Right renal cortex interstitium (tissue), 3 donors: ENCODE measurements at regions not wholly inside any gene's neighbourhood (a gene's known extent, or its start where the extent isn't known, plus 50 kb on each side); places are given as distances from the start of the nearest gene placed in this dataset.

Experiments used
- DNase-seq, 3 donors: peaks; one replicate each; pipeline ENCODE4 v3.0.0-alpha.2; 2013; ENCODE audit warnings: low read depth in 3 of 3, low spot score in 2 of 3

DNA sequence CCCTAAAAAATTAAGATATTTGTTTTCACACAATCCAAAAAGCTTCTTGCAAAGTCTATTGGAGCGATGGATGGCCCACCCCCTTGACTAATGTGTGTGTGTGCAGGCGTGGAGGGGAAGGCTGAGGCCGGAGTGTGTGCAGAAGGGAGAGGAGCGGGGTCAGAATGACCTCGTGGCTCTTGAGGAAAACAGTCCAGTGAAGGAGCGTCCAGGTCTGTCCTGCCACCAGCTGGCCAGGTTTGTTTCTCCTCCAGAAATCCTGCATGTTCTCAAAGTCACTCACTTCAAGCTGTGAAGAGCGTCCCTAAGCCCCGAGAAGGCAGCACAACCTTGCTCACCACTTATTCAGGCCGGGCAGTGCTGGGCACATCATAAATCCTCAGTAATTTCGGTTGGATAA, 69.5 kb upstream of the SSX2IP start:
- no peak for DNase-seq

DNA sequence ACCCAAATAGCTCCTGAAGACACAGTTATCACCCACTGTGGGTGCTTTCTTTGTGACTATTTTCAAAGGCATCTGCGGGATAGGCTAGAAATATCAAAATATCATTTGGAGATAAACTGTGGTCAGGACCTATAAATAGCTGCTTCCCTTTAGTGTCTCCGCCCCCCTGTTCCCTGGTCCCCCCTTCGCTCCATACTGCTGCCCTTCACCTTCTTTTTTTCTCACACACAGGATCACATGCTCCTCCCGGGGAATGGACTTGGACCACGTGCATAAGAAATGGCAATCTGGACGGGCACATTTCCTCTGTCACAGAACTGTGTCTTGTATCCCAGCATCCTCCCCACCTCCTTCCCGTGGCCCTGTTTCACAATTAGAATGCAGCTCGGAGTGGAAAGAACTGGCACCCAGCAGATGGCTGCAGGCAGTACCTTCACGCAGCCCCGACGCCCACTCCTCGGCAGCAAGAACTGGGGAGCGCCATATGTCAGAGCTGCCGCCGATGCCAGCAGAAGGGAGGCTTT, 68.8 kb upstream of the SSX2IP start:
- DNase-seq, result no peak

- DNase-seq, result no peak
These were observed 68.2 kb upstream of the SSX2IP start for GRCh38 chr1:84758476-84758875.

DNA sequence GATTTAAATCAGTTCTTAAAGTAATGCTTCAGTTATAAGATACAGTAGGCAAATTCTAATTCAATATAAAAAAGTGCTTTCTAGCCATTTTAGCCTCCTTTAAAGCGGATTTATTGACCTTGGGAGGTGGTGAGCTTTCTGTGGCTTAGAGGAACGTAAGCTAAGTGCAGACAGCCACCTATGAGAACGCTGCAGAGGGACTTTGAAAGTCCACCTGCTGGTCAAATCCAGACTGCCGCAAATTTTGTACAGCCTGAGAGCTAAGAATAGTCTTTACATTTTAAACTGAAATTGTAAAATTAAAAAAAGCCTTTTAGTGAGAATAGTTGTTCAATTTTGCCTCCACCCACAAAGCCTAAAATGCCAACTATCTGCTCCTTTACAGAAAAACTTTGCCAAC, 67.0 kb upstream of the SSX2IP start:
- no peak for DNase-seq

DNA sequence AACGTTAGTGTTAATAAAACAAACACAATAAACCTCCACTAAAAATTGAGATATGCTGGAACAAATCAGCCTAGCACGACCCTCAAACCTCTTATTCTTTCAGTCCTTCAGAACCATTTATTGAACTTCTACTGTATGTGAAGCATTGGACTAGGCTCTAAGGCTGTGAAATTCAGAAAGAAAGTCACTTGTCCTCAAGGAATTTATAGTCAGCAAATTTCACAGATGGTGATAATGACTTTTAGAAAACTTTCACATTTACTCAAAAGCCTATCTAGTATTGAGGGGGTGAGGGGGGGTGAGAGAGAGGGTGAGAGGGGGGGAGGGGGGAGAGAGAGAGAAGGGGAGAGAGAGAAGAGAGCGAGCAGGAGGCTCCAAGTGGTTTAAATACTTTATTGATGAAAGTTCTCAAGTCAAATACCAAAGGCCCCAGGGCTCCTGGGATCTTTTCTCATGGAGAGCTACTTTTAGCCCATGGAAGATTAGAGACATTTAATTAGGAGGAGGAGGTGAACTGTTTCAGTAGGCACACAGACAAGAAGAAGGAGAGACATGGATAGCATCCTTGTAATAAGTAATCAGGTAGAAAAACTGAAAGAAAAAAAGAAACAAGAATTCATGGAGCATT, 66.3 kb upstream of the SSX2IP start:
- DNase-seq, result no peak

DNA sequence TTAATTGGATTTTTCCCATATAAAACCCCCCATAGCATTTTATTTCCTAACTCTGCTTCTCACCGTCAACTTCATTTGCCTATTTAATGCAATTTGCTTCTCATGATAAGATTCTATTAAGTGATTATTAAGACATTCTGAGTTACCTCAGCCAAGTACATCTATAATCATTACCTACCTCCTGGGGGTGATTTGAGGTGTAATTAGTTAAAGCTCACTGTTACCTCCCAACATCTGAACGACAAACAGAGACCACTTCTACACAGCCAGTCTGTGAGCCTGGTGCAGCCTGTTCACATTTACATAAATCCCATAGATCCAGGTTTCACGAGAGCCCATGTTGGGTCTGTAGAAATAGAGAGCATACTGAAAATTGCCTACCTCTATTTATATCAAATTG, 65.7 kb upstream of the SSX2IP start:
- no peak for DNase-seq

- DNase-seq, result no peak
These were observed 65.0 kb upstream of the SSX2IP start for GRCh38 chr1:84755216-84755615.

- no peak for DNase-seq
These were observed 64.1 kb upstream of the SSX2IP start for GRCh38 chr1:84754386-84754703.

- peak; percentile 60 to 74 (median 65) for DNase-seq
These were observed 63.5 kb upstream of the SSX2IP start for GRCh38 chr1:84753516-84754385.

DNA sequence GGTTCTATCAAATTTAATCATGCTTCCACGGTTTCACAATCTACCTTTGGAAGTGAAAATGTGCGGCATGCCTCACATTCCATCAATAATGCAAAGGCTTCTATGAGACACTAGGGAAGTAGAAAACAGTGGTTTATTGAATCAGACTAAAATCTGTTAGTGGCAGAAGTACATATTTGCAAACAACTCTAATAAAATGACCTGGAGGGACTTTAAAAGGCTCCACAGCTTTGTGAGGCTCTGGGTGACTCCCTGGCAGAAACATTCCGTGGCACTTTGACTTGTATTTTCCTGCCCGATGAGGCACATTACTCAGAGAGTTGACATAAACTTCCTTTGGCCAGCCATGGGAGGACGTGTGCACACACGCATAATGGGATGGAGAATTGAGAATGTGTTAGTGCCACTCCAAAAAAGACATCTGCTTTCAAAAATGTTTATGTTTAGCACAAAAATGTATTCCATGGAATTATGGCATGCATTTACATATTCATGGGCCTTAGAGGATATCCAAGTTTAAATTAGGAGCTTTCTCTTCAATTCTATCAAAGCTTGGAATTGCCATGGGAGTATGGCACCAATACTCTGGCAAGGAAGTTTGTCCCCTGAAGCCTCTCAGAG, 60.0 kb upstream of the SSX2IP start:
- DNase-seq, result no peak

GRCh38 chr1:84749427-84749826, 59.2 kb upstream of the SSX2IP start:
- DNase-seq, result no peak

DNA sequence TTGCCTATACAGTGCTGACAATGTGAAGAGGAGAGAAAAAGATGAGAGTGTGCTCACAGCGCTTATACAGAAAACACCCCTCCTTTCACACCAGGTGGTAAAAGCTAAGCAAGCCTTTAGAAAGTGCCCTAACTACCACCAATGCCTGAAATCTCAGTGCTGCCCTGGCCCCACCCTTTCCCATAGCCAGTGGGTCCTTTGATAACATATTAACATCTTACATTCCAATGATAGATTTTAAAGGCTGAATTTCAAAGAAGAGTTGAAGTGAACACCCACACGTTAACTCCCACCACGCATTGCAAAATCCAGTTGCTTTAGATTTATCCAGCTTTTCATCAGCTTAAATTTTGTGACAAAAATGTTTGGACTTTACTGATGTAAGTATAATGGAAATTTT, 58.1 kb upstream of the SSX2IP start:
- no peak for DNase-seq

DNA sequence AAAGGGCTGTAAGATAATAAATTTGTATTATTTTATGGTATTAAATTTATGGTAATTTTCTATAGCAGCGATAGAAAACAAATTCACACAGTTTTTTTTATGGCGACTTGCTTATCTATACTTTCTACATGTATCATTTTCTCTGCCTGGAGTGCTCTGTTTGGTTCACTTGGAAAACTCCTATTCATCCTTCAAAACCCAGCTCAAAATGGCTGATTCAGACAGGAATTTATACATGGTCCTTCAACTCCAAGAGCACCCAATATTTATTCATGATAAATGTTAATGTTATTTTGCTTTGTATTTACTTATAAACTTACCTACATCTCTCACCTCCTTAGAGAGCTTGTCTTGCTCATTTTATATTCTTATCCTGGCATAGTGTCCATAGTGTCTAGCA, 55.6 kb upstream of the SSX2IP start:
- DNase-seq, result no peak

DNA sequence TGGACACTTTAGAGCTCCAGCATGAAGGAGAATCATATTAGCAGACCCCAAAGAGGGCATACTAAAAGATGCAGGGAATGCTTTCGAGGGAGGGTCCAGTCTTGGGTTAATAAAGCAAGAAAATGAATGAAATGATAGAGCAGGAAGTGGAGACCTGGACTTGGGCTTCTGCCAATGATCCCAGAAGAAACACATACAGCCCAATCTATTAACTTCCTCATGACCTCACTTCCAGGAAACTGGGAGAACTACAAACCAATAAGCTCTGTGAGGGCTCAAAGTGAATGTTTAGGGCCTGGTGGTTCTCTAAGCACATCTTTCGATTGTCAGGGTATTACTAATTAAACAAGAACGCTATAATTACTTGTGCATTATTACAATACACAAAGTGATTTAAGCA, 53.6 kb upstream of the SSX2IP start:
- no peak for DNase-seq

- DNase-seq, result no peak
These were observed 52.4 kb upstream of the SSX2IP start for GRCh38 chr1:84742653-84743052.

- no peak for DNase-seq
These were observed 49.9 kb upstream of the SSX2IP start for GRCh38 chr1:84740050-84740714.
